ENCODE measurements at regions not wholly inside any gene's neighbourhood (a gene's known extent, or its start where the extent isn't known, plus 50 kb on each side); places are given as distances from the start of the nearest gene placed in this dataset.

DNA sequence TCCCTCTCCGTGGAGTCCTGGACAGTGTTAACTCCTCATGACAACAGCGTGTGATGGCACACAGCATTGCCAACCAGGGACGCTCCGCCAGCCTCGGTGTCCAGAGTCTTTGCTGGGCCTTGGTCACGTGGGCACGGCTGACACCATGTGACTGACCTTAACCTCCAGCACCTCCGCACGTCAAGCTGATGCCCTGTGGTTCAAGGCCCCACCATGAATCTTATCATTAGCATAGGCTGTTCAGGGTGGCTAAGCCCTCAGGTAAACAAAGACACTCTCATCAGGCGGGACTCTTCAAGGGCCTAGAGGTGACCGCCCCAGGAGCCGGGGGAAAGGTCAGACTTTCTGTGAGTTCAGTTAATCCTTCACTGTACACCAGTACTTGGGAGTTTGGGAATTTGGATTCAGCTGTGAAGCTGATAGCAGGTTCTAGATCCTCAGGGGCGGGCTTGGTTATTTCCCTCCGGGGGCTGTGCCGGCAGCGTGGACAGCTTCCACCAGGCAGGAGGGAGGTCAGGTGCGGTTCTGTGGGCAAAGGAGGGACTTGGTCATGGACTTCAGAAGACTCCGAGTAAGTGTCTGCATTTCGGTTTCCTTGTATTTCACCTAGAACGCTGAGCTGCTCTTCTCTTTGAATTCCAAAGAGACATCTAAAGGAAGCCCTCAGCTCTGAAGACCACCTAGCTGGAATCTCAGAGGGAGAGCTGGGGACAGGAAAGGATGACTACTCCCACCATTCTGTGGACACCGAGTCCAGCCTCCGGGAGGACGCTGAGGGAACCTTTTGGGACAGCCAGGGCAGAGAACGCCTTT, 195.5 kb upstream of the CIBAR2 start:
- TF ChIP-seq EZH2 (IDR thresholded peaks at IDR 0.05; ENCODE audit: borderline replicate concordance) (no peak), CTCF (IDR thresholded peaks at IDR 0.05; ENCODE audit: poor library complexity) (no peak), EZH2phosphoT487 (IDR thresholded peaks at IDR 0.05; ENCODE audit: low read depth, severe bottlenecking, unreplicated experiment) (no peak)

Measured in hepatocyte (in vitro differentiated cells).